Prostate gland (tissue), 2 donors: ENCODE measurements at regions not wholly inside any gene's neighbourhood (a gene's known extent, or its start where the extent isn't known, plus 50 kb on each side); places are given as distances from the start of the nearest gene placed in this dataset.

Experiments
- CTCF ChIP-seq, 4 experiments: fragments of 200-600 bp in 2 of 4; fragments of 450-650 bp in 2 of 4; sonication (generic) in 2 of 4; IDR thresholded peaks; 1 replicate in 3 of 4; 2 replicates in 1 of 4; pipeline ENCODE4 v1.5.1; 2016 to 2019; ENCODE audit warnings: antibody characterized with exemption in 4 of 4, mild to moderate bottlenecking in 2 of 4, moderate library complexity in 2 of 4
- POLR2A ChIP-seq: fragments of 450-650 bp; IDR thresholded peaks from one replicate; pipeline ENCODE4 v1.6.1; 2016; ENCODE audit warnings: antibody characterized with exemption, mild to moderate bottlenecking
- POLR2AphosphoS5 ChIP-seq: sonication (generic); formaldehyde crosslinking; IDR thresholded peaks from one replicate; pipeline ENCODE4 v1.6.1; 2017; ENCODE audit warnings: antibody characterized with exemption

- TF ChIP-seq POLR2A (no peak), CTCF (IDR thresholded peaks at IDR 0.05) (no peak), POLR2AphosphoS5 (no peak)
Measured at GRCh38 chr2:193520709-193521458, 1326.2 kb upstream of the TMEFF2 start.
